Peyer's patch (tissue), 4 donors: ENCODE measurements at regions not wholly inside any gene's neighbourhood (a gene's known extent, or its start where the extent isn't known, plus 50 kb on each side); places are given as distances from the start of the nearest gene placed in this dataset.

Experiments used
- CTCF ChIP-seq, 6 experiments: fragments of 450-650 bp in 4 of 6; fragments of 200-600 bp in 2 of 6; sonication (generic) in 1 of 6; IDR thresholded peaks; one replicate each; pipeline ENCODE4 v1.5.1; 2017 to 2019; ENCODE audit warnings: antibody characterized with exemption in 6 of 6, mild to moderate bottlenecking in 3 of 6, moderate library complexity in 1 of 6
- POLR2A ChIP-seq, 2 donors: fragments of 450-650 bp; IDR thresholded peaks; one replicate each; pipeline ENCODE4 v1.5.1; 2017; ENCODE audit warnings: antibody characterized with exemption in 2 of 2, mild to moderate bottlenecking in 2 of 2, moderate library complexity in 2 of 2

- no peak for TF ChIP-seq CTCF (IDR thresholded peaks at IDR 0.05)
- no peak for TF ChIP-seq POLR2A (IDR thresholded peaks at IDR 0.05)
Measured at GRCh38 chr7:131944556-131945069, 388.2 kb upstream of the PODXL start.
